HCT116 (cell line): ENCODE measurements at regions not wholly inside any gene's neighbourhood (a gene's known extent, or its start where the extent isn't known, plus 50 kb on each side); places are given as distances from the start of the nearest gene placed in this dataset.

Experiments
- EZH2 ChIP-seq: fragments of 200-600 bp; sonication (generic); IDR thresholded peaks from 2 replicates; pipeline ENCODE4 v1.6.1; 2017; ENCODE audit warnings: antibody characterized with exemption, mixed run types
- EZH2phosphoT487 ChIP-seq: fragments of 200-600 bp; IDR thresholded peaks from 2 replicates; pipeline ENCODE4 v1.6.1; 2018; ENCODE audit warnings: antibody characterized with exemption, borderline replicate concordance
- POLR2A ChIP-seq: IDR thresholded peaks from 2 replicates; pipeline ENCODE4 v1.7.0; 2011; ENCODE audit warnings: borderline replicate concordance; ENCODE audit not compliant: insufficient read depth, insufficient read length; ENCODE audit errors: extremely low read depth
- POLR2AphosphoS5 ChIP-seq: IDR thresholded peaks from 2 replicates; pipeline ENCODE4 v1.6.1; 2011; ENCODE audit warnings: mild to moderate bottlenecking, low read depth, low read length, moderate library complexity
- RAD21 ChIP-seq: IDR thresholded peaks from 2 replicates; pipeline ENCODE4 v1.6.1; 2012; ENCODE audit warnings: low read depth, mild to moderate bottlenecking
- YY1 ChIP-seq: IDR thresholded peaks from 2 replicates; pipeline ENCODE4 v1.6.1; 2011; ENCODE audit warnings: low read length, low read depth, moderate library complexity, mild to moderate bottlenecking; ENCODE audit not compliant: insufficient replicate concordance; ENCODE audit errors: extremely low read depth
- ZNF274 ChIP-seq: fragments of 200-500 bp; sonication (Bioruptor generic); IDR thresholded peaks from 2 replicates; pipeline ENCODE4 v1.6.1; 2014; ENCODE audit warnings: mild to moderate bottlenecking, low read depth, low read length, inconsistent platforms
- TF ChIP-seq, protein P1 (sequence below): IDR thresholded peaks from 2 replicates; pipeline ENCODE4 v1.6.1; 2012
- TF ChIP-seq, protein P2 (sequence below), 3 experiments: fragments of 200-600 bp in 1 of 3; sonication (generic) in 1 of 3; IDR thresholded peaks in 2 of 3; conservative IDR thresholded peaks in 1 of 3; 2 replicates each; pipeline ENCODE4 v1.5.1; 2012 to 2017; ENCODE audit warnings: low read depth in 2 of 3, low read length in 2 of 3, antibody characterized with exemption in 1 of 3, borderline replicate concordance in 1 of 3, control low read depth in 1 of 3, mild to moderate bottlenecking in 1 of 3, mixed read lengths in 1 of 3, mixed run types in 1 of 3, moderate library complexity in 1 of 3; ENCODE audit not compliant: insufficient read depth in 1 of 3
- TF ChIP-seq, protein P3 (sequence below): IDR thresholded peaks from 2 replicates; pipeline ENCODE4 v1.6.1; 2012
- TF ChIP-seq, protein P4 (sequence below): IDR thresholded peaks from 2 replicates; pipeline ENCODE4 v1.6.1; 2011; ENCODE audit warnings: mild to moderate bottlenecking, low read length, moderate library complexity; ENCODE audit not compliant: insufficient replicate concordance; ENCODE audit errors: extremely low read depth

DNA sequence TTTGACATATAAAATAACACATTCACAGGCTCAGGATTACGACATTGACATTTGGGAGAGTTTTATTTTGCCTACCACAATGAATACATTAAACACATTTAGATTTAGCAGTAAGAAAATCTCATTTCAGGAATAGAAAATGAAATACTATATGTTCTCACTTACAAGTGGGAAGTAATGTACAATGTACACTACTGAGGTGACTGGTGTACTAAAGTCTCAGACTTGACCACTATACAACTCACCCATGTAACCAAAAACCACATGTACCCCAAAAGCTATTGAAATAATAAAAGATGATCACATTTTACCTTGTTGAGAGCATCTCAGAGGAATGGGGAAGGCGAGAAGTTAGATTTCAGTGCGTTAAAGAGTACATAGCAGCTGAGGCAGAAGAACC is 1202.4 kb upstream of the SEMA6A start:
- no peak for TF ChIP-seq EZH2
- TF ChIP-seq, protein P1, sequence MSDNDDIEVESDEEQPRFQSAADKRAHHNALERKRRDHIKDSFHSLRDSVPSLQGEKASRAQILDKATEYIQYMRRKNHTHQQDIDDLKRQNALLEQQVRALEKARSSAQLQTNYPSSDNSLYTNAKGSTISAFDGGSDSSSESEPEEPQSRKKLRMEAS = no peak
- TF ChIP-seq, protein P2, sequence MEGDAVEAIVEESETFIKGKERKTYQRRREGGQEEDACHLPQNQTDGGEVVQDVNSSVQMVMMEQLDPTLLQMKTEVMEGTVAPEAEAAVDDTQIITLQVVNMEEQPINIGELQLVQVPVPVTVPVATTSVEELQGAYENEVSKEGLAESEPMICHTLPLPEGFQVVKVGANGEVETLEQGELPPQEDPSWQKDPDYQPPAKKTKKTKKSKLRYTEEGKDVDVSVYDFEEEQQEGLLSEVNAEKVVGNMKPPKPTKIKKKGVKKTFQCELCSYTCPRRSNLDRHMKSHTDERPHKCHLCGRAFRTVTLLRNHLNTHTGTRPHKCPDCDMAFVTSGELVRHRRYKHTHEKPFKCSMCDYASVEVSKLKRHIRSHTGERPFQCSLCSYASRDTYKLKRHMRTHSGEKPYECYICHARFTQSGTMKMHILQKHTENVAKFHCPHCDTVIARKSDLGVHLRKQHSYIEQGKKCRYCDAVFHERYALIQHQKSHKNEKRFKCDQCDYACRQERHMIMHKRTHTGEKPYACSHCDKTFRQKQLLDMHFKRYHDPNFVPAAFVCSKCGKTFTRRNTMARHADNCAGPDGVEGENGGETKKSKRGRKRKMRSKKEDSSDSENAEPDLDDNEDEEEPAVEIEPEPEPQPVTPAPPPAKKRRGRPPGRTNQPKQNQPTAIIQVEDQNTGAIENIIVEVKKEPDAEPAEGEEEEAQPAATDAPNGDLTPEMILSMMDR (IDR thresholded peaks at IDR 0.05 in 2 of 3, conservative IDR thresholded peaks at IDR 0.05 in 1 of 3; ENCODE audit: borderline replicate concordance in 1 of 3, insufficient read depth in 1 of 3, low read depth in 2 of 3, low read length in 2 of 3) = no peak
- no peak for TF ChIP-seq ZNF274
- TF ChIP-seq POLR2A = no peak
- no peak for TF ChIP-seq EZH2phosphoT487
- TF ChIP-seq POLR2AphosphoS5 = no peak
- TF ChIP-seq, protein P3, sequence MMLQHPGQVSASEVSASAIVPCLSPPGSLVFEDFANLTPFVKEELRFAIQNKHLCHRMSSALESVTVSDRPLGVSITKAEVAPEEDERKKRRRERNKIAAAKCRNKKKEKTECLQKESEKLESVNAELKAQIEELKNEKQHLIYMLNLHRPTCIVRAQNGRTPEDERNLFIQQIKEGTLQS = no peak
- no peak for TF ChIP-seq RAD21
- TF ChIP-seq, protein P4, sequence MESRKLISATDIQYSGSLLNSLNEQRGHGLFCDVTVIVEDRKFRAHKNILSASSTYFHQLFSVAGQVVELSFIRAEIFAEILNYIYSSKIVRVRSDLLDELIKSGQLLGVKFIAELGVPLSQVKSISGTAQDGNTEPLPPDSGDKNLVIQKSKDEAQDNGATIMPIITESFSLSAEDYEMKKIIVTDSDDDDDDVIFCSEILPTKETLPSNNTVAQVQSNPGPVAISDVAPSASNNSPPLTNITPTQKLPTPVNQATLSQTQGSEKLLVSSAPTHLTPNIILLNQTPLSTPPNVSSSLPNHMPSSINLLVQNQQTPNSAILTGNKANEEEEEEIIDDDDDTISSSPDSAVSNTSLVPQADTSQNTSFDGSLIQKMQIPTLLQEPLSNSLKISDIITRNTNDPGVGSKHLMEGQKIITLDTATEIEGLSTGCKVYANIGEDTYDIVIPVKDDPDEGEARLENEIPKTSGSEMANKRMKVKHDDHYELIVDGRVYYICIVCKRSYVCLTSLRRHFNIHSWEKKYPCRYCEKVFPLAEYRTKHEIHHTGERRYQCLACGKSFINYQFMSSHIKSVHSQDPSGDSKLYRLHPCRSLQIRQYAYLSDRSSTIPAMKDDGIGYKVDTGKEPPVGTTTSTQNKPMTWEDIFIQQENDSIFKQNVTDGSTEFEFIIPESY = no peak
- no peak for TF ChIP-seq YY1
